PC-9 (cell line): ENCODE measurements at regions not wholly inside any gene's neighbourhood (a gene's known extent, or its start where the extent isn't known, plus 50 kb on each side); places are given as distances from the start of the nearest gene placed in this dataset.

Experiments
- CTCF ChIP-seq: fragments of 200-600 bp; sonication (generic); conservative IDR thresholded peaks from 2 replicates; pipeline ENCODE4 v1.6.1; 2017; ENCODE audit warnings: mixed run types, antibody characterized with exemption, mild to moderate bottlenecking, moderate library complexity
- EZH2 ChIP-seq: fragments of 200-600 bp; sonication (generic); IDR thresholded peaks from 2 replicates; pipeline ENCODE4 v1.8.0; 2017; ENCODE audit warnings: antibody characterized with exemption, low read depth

- TF ChIP-seq CTCF = no peak
- no peak for TF ChIP-seq EZH2
These were observed 98.8 kb downstream of the RIPK4 start for GRCh38 chr21:41668051-41668541.
